Tibial nerve (tissue), 4 donors: ENCODE measurements at regions not wholly inside any gene's neighbourhood (a gene's known extent, or its start where the extent isn't known, plus 50 kb on each side); places are given as distances from the start of the nearest gene placed in this dataset.

Source experiments
- CTCF ChIP-seq, 5 experiments: fragments of 200-600 bp in 3 of 5; fragments of 450-650 bp in 2 of 5; sonication (generic) in 3 of 5; IDR thresholded peaks; one replicate each; pipeline ENCODE4 v1.5.1; 2016 to 2019; ENCODE audit warnings: antibody characterized with exemption in 5 of 5, mild to moderate bottlenecking in 3 of 5, moderate library complexity in 2 of 5
- EP300 ChIP-seq, 2 donors: sonication (generic); formaldehyde crosslinking; IDR thresholded peaks; one replicate each; pipeline ENCODE4 v1.6.1; 2017; ENCODE audit warnings: antibody characterized with exemption in 2 of 2, mild to moderate bottlenecking in 1 of 2
- POLR2A ChIP-seq, 2 donors: fragments of 450-650 bp; IDR thresholded peaks; one replicate each; pipeline ENCODE4 v1.6.1; 2017; ENCODE audit warnings: antibody characterized with exemption in 2 of 2, mild to moderate bottlenecking in 2 of 2, moderate library complexity in 2 of 2

GRCh38 chr4:140266958-140267568 lies 106.4 kb upstream of the SCOC start:
- TF ChIP-seq CTCF (IDR thresholded peaks at IDR 0.05) (no peak), POLR2A (IDR thresholded peaks at IDR 0.05) (no peak), EP300 (IDR thresholded peaks at IDR 0.05) (no peak)
